ENCODE measurements at regions not wholly inside any gene's neighbourhood (a gene's known extent, or its start where the extent isn't known, plus 50 kb on each side); places are given as distances from the start of the nearest gene placed in this dataset.

DNA sequence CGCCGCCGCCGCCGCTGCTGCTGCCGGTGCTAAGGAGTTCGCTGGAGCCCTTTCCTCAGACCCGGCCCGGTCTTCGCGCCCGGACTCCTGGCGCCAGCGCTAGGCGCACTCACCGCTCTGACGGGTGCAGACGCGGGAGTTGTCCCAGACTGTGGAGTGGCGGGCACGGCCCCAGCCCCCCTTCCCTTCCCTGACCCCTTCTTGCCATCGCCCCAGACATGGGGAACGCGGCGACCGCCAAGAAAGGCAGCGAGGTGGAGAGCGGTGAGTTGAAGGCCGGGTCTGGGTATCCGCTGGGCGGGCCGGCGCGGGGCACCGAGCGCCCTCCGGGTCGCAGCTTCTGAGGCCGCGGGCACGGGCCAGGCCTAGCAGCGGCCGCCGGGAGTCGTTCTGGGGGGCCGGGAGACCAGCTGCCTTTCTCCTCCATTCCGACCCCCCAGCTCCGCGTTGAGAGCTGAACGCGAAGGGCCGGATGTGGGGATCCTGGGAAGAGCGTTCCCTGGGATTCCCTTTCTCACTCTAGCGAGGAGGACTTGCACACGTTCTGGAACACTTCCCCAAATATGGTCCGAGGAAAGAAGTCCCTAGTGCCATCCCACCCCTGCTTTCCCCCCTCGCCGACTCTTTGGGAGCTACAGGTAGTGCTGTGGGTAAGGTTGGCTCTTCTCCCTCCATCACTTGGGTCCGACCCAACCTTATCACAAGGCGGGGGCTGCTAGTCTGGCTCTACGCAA is 65.8 kb upstream of the PRKACB start:
- H3K27ac ChIP-seq: peak overlapping the region; percentile 58
- TF ChIP-seq, protein P1, sequence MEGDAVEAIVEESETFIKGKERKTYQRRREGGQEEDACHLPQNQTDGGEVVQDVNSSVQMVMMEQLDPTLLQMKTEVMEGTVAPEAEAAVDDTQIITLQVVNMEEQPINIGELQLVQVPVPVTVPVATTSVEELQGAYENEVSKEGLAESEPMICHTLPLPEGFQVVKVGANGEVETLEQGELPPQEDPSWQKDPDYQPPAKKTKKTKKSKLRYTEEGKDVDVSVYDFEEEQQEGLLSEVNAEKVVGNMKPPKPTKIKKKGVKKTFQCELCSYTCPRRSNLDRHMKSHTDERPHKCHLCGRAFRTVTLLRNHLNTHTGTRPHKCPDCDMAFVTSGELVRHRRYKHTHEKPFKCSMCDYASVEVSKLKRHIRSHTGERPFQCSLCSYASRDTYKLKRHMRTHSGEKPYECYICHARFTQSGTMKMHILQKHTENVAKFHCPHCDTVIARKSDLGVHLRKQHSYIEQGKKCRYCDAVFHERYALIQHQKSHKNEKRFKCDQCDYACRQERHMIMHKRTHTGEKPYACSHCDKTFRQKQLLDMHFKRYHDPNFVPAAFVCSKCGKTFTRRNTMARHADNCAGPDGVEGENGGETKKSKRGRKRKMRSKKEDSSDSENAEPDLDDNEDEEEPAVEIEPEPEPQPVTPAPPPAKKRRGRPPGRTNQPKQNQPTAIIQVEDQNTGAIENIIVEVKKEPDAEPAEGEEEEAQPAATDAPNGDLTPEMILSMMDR (IDR thresholded peaks at IDR 0.05): no peak
- TF ChIP-seq ZFX (IDR thresholded peaks at IDR 0.05; ENCODE audit: borderline replicate concordance): no peak

GRCh38 chr1:84077476-84078107 is 66.5 kb upstream of the PRKACB start:
- peak overlapping the region; percentile 58 for H3K27ac ChIP-seq
- TF ChIP-seq, protein P1 (IDR thresholded peaks at IDR 0.05): no peak
- TF ChIP-seq ZFX (IDR thresholded peaks at IDR 0.05; ENCODE audit: borderline replicate concordance): no peak

GRCh38 chr1:84073266-84073665 is 70.8 kb upstream of the PRKACB start:
- no peak overlapping the region for H3K27ac ChIP-seq
- TF ChIP-seq ZFX (IDR thresholded peaks at IDR 0.05; ENCODE audit: borderline replicate concordance): no peak
- TF ChIP-seq, protein P1 (IDR thresholded peaks at IDR 0.05): no peak

GRCh38 chr1:84069236-84069845 is 70.4 kb upstream of the TTLL7 start:
- TF ChIP-seq, protein P1 (IDR thresholded peaks at IDR 0.05): no peak
- no peak for TF ChIP-seq ZFX (IDR thresholded peaks at IDR 0.05; ENCODE audit: borderline replicate concordance)
- H3K27ac ChIP-seq: no peak overlapping the region

- H3K27ac ChIP-seq: no peak overlapping the region
- TF ChIP-seq, protein P1 (IDR thresholded peaks at IDR 0.05): no peak
- no peak for TF ChIP-seq ZFX (IDR thresholded peaks at IDR 0.05; ENCODE audit: borderline replicate concordance)
These were observed 63.6 kb upstream of the TTLL7 start for GRCh38 chr1:84062496-84062895.

GRCh38 chr1:84061336-84061735 is 62.4 kb upstream of the TTLL7 start:
- no peak for TF ChIP-seq ZFX (IDR thresholded peaks at IDR 0.05; ENCODE audit: borderline replicate concordance)
- TF ChIP-seq, protein P1 (IDR thresholded peaks at IDR 0.05): no peak
- H3K27ac ChIP-seq: no peak overlapping the region

DNA sequence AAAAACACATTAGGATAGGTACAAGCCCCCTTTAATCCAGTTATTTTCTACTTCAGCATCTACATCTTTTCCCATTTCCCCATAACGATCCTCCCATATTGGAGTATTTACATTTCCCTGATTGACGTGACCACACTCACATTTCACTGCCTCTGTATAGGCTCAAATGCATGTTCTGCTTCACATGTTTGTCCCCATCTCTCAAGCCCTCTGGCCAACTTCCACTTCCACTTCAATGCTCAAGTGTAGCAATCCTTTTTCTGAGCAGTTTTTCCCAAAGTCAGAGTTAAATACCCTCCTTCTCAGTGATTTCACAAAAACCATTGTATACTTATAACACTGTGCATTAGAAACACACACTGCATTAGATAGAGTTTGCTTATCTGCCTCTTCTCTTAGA is 61.8 kb upstream of the TTLL7 start:
- H3K27ac ChIP-seq: no peak overlapping the region
- TF ChIP-seq, protein P1 (IDR thresholded peaks at IDR 0.05): no peak
- no peak for TF ChIP-seq ZFX (IDR thresholded peaks at IDR 0.05; ENCODE audit: borderline replicate concordance)

All from 22Rv1 (cell line).